Heart left ventricle (tissue), 16 donors: ENCODE measurements at regions not wholly inside any gene's neighbourhood (a gene's known extent, or its start where the extent isn't known, plus 50 kb on each side); places are given as distances from the start of the nearest gene placed in this dataset.

Experiments used
- ATAC-seq, 4 donors: fragments of 200-7000 bp; cut with Tn5 transposase; one replicate each; pipeline ENCODE4 v1.9.1; 2020 to 2022; ENCODE audit warnings: moderate library complexity in 4 of 4, mild to moderate bottlenecking in 3 of 4, moderate number of reproducible peaks in 1 of 4
- DNase-seq, 5 donors: peaks; one replicate each; pipeline ENCODE4 v3.0.0-alpha.2; 2020
- H3K27ac ChIP-seq, 12 donors: fragments of 200-600 bp; sonication (generic) in 4 of 12; one replicate each; pipeline versions ENCODE4 v1.5.0 to v1.8.0; 2016 to 2022; ENCODE audit warnings: mild to moderate bottlenecking in 2 of 12
- H3K27me3 ChIP-seq, 9 donors: fragments of 200-600 bp; sonication (generic) in 2 of 9; one replicate each; pipeline versions ENCODE4 v1.5.1 to v1.8.0; 2016 to 2022; ENCODE audit warnings: mild to moderate bottlenecking in 3 of 9
- H3K36me3 ChIP-seq, 9 donors: fragments of 200-600 bp; sonication (generic) in 2 of 9; one replicate each; pipeline versions ENCODE4 v1.5.0 to v1.8.0; 2018 to 2022; ENCODE audit warnings: mild to moderate bottlenecking in 2 of 9
- H3K4me1 ChIP-seq, 12 donors: fragments of 200-600 bp; sonication (generic) in 4 of 12; one replicate each; pipeline versions ENCODE4 v1.5.0 to v1.8.0; 2016 to 2022; ENCODE audit warnings: mild to moderate bottlenecking in 3 of 12
- H3K4me3 ChIP-seq, 12 donors: fragments of 200-600 bp; sonication (generic) in 4 of 12; one replicate each; pipeline versions ENCODE4 v1.5.0 to v1.8.0; 2017 to 2022; ENCODE audit warnings: mild to moderate bottlenecking in 9 of 12, moderate library complexity in 4 of 12
- H3K9me3 ChIP-seq, 12 donors: fragments of 200-600 bp; sonication (generic) in 4 of 12; one replicate each; pipeline versions ENCODE4 v1.5.0 to v1.8.0; 2016 to 2022; ENCODE audit warnings: mild to moderate bottlenecking in 1 of 12
- CTCF ChIP-seq, 12 donors: fragments of 200-600 bp; sonication (generic) in 4 of 12; IDR thresholded peaks; one replicate each; pipeline versions ENCODE4 v1.5.0 to v1.8.0; 2018 to 2022; ENCODE audit warnings: antibody characterized with exemption in 12 of 12, mild to moderate bottlenecking in 5 of 12
- POLR2A ChIP-seq, 2 donors: fragments of 450-650 bp; IDR thresholded peaks; one replicate each; pipeline ENCODE4 v1.6.1; 2017; ENCODE audit warnings: antibody characterized with exemption in 2 of 2, mild to moderate bottlenecking in 2 of 2, moderate library complexity in 2 of 2
- WGBS, 4 donors: extraction: QIAGEN DNeasy Blood & Tissue Kit in 2 of 4; methylation state at CpG; one replicate each; pipeline versions ENCODE4 v1.1.5 to v1.1.7; 2013 to 2018; 5-methylcytosine and 5-hydroxymethylcytosine counted together
- intact Hi-C, 10 donors: fragments of 100-400 bp; cut with DNase I; formaldehyde crosslinking; loops; one replicate each; pipeline versions ENCODE4 v1.11.1 to v1.14.2; 2022
- donor health status: ischemic (EF 13 %, LVEDD 7.1; RV severe dilation, severe dysfunction).
- donor health status: healthy with polysubstance abuse.
- donor health status: DM: no; HTN: yes; CAD: no.
- donor health status: DM: no; HTN: no; CAD: no.
- donor health status: ischemic (EF 25% LVEDD 6.9; RV normal size, moderate dysfunction).
- donor health status: ischemic (EF 25% LVEDD 5.7; RV mildly dilated, moderate dysfunction).
- donor health status: healthy.
- donor health status: DM: yes; HTN: yes; CAD: no.
- donor health status: ischemic (EF 35%, LVEDD 5.7; RV mildly dilated, moderate dysfunction).
- donor health status: nonischemic (EF 11% LVEDD 7.7; RV severe dilation, severe dysfunction).
- donor health status: DM: yes; HTN: yes; CAD: no.
- donor health status: PGD.
- donor health status: ischemic (EF 29% LVEDD 5.4; RV normal size, mild dysfunction).
- donor health status: nonischemic (EF 23%, LVEDD 6.1; RV moderate dilation, normal function).

GRCh38 chr2:228257379-228257778, 75.9 kb upstream of the SPHKAP start:
- no peak overlapping the region for H3K4me3 ChIP-seq
- ATAC-seq (no peak), DNase-seq (no peak)
- peaks cover 0 to 5% (median 0%) of the 10 kb centered on the region in 12 donors for H3K9me3 ChIP-seq
- H3K36me3 ChIP-seq, result no peaks in the 10 kb centered on the region
- no peaks in the 10 kb centered on the region for H3K4me1 ChIP-seq
- intact Hi-C loops, result no loop called here
- no peaks in the 10 kb centered on the region for H3K27me3 ChIP-seq
- H3K27ac ChIP-seq, result no peak overlapping the region
- TF ChIP-seq CTCF (IDR thresholded peaks at IDR 0.05) (no peak), POLR2A (IDR thresholded peaks at IDR 0.05) (no peak)

DNA sequence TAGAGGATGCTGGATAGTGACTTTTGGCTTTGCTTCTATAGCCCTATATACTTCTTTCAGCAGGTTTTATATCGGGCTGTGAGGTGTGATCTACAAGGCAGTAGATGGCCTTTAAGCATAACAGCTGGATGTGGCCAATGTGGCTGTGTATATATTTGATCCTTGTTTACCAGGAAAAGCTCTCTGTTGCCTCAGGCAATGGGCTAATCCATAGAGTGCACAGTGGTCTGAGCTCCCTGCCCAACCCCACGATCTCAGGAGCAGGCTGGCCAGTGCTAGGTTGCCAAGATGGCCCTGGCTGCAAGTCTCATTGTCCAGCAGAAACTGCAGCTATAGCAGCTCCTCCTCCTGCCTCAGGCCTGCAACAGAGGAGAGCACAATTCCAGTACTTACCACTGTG, 72.3 kb upstream of the SPHKAP start:
- TF ChIP-seq POLR2A (IDR thresholded peaks at IDR 0.05) (no peak), CTCF (IDR thresholded peaks at IDR 0.05) (no peak)
- 61 to 79% (median 68%) methylated on average over 2 of the region's 2 CpGs for WGBS, 4 donors

GRCh38 chr2:228247335-228247734, 65.8 kb upstream of the SPHKAP start:
- H3K27ac ChIP-seq, result no peak overlapping the region
- 85 to 92% (median 87%) methylated on average over 2 of the region's 2 CpGs for WGBS, 4 donors
- no peak overlapping the region for H3K4me3 ChIP-seq
- H3K9me3 ChIP-seq, result peaks cover 0 to 7% (median 0%) of the 10 kb centered on the region in 12 donors
- TF ChIP-seq POLR2A (IDR thresholded peaks at IDR 0.05) (no peak), CTCF (IDR thresholded peaks at IDR 0.05) (no peak)
- no peak for ATAC-seq
- H3K4me1 ChIP-seq, result no peaks in the 10 kb centered on the region
- no peaks in the 10 kb centered on the region for H3K36me3 ChIP-seq
- no peak for DNase-seq
- intact Hi-C loops, result no loop called here
- H3K27me3 ChIP-seq, result no peaks in the 10 kb centered on the region

More for the DNA sequence above, 72.3 kb upstream of the SPHKAP start:
- Histone ChIP-seq H3K27ac (no peak overlapping the region), H3K27me3 (no peaks in the 10 kb centered on the region), H3K4me1 (no peaks in the 10 kb centered on the region), H3K9me3 (peaks cover 0 to 5% (median 0%) of the 10 kb centered on the region in 12 donors), H3K4me3 (no peak overlapping the region), H3K36me3 (no peaks in the 10 kb centered on the region)
- ATAC-seq (no peak), DNase-seq (no peak)
- intact Hi-C loops, result no loop called here

DNA sequence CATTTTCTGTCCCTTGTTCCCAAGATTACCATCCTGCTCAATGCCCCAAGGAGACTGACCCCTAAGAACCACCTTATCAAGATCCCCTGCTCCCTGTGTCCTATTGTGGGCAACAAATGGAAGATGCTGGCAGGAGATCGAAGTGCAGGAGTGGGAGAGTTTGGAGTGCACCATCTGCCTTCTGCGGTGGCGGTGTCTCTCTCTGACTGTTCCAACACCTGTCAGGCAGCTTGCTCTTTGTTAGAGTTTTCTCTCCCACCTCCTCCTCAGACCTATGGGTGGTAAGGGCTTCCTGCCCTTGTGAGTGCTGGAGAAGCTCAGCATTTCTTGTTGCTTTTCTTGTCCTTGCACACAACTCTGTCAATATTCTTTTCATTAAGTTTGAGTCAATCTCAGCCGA, 64.1 kb upstream of the SPHKAP start:
- H3K27me3 ChIP-seq, result no peaks in the 10 kb centered on the region
- H3K4me1 ChIP-seq, result no peaks in the 10 kb centered on the region
- no peak overlapping the region for H3K4me3 ChIP-seq
- no peak for DNase-seq
- intact Hi-C loops, result no loop called here
- H3K27ac ChIP-seq, result no peak overlapping the region
- H3K9me3 ChIP-seq, result peaks cover 0 to 7% (median 0%) of the 10 kb centered on the region in 12 donors
- no peak for ATAC-seq
- 82 to 92% (median 86%) methylated on average over 4 of the region's 4 CpGs for WGBS, 4 donors
- TF ChIP-seq POLR2A (IDR thresholded peaks at IDR 0.05) (no peak), CTCF (IDR thresholded peaks at IDR 0.05) (no peak)
- H3K36me3 ChIP-seq, result no peaks in the 10 kb centered on the region
